HEK293T (cell line): ENCODE measurements at regions not wholly inside any gene's neighbourhood (a gene's known extent, or its start where the extent isn't known, plus 50 kb on each side); places are given as distances from the start of the nearest gene placed in this dataset.

Experiments used
- ARNT ChIP-seq: fragments of 450-650 bp; IDR thresholded peaks from 2 replicates; pipeline ENCODE4 v1.6.1; 2017; ENCODE audit warnings: mild to moderate bottlenecking
- TARDBP ChIP-seq: fragments of 450-650 bp; IDR thresholded peaks from 2 replicates; pipeline ENCODE4 v1.6.1; 2016

DNA sequence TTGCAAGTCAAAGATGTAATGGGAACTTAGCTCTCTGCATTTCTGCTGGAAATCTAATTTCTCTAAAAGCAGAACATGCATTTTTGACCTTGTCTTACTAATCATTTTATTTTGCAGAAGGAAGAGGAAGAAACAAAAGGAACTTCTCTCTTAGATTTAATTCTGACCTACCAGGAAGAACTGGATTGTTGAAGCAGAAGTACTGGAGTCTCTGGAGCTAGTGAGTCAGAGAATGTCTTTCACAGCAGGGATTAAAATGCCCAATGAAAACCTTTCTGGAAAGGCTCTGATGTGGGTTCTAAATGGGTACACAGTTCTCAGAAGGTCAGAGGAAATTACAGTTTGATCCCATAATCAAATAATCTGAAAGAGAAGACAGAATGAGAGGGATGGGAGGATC is 70.8 kb upstream of the GNG2 start:
- TF ChIP-seq TARDBP (no peak), ARNT (no peak)
